ENCODE measurements at regions not wholly inside any gene's neighbourhood (a gene's known extent, or its start where the extent isn't known, plus 50 kb on each side); places are given as distances from the start of the nearest gene placed in this dataset.

GRCh38 chr10:111600772-111601171 is 523.9 kb downstream of the ADRA2A start:
- Histone ChIP-seq H3K27me3 (ENCODE audit: insufficient read depth) (no peaks in the 10 kb centered on the region), H3F3A (replicated peaks; ENCODE audit: low read depth) (no peaks in the 10 kb centered on the region), H4K20me1 (replicated peaks; ENCODE audit: insufficient read depth) (no peaks in the 10 kb centered on the region), H3K4me3 (no peak overlapping the region), H3K4me1 (ENCODE audit: insufficient read depth) (no peaks in the 10 kb centered on the region), H3K9me2 (ENCODE audit: insufficient read depth) (no peaks in the 10 kb centered on the region; the same call in 1 of the 2 replicates), H2AFZ (no peak overlapping the region), H3K36me3 (ENCODE audit: insufficient read depth) (no peaks in the 10 kb centered on the region), H3K27ac (ENCODE audit: low read depth) (no peak overlapping the region), H3K79me2 (replicated peaks; ENCODE audit: insufficient read depth) (no peaks in the 10 kb centered on the region), H3K4me2 (no peak overlapping the region)
- TF ChIP-seq EZH2phosphoT487 (IDR thresholded peaks at IDR 0.05; ENCODE audit: unreplicated experiment) (no peak), CTCF (conservative IDR thresholded peaks at IDR 0.05; ENCODE audit: low read depth in 2 of 2) (no peak), CREB1 (CRISPR knock-in tag; IDR thresholded peaks at IDR 0.05; ENCODE audit: low read depth) (no peak), ZNF114 (CRISPR knock-in tag; IDR thresholded peaks at IDR 0.05) (no peak), REST (IDR thresholded peaks at IDR 0.05; ENCODE audit: unreplicated experiment) (no peak), ETS1 (IDR thresholded peaks at IDR 0.05) (no peak), POLR2AphosphoS5 (IDR thresholded peaks at IDR 0.05; ENCODE audit: low read depth) (no peak), STAT1 (IDR thresholded peaks at IDR 0.05; ENCODE audit: unreplicated experiment) (no peak), JUNB (IDR thresholded peaks at IDR 0.05; ENCODE audit: unreplicated experiment) (no peak), ZNF331 (CRISPR knock-in tag; IDR thresholded peaks at IDR 0.05; ENCODE audit: low read depth) (no peak), ZNF462 (CRISPR knock-in tag; IDR thresholded peaks at IDR 0.05) (no peak), EZH2 (IDR thresholded peaks at IDR 0.05; ENCODE audit: low read depth, unreplicated experiment) (no peak), NANOG (IDR thresholded peaks at IDR 0.05; ENCODE audit: borderline replicate concordance) (no peak)
- peak; percentile 4 for DNase-seq (ENCODE audit: low spot score)
- Mint-ChIP-seq H3K27ac (no peak overlapping the region), H3K9me3 (no peaks in the 10 kb centered on the region; the same call in 1 of the 3 replicates), H3K36me3 (ENCODE audit: low read depth) (no peaks in the 10 kb centered on the region), H3K4me1 (peaks cover 6% of the 10 kb centered on the region), H3K4me3 (no peak overlapping the region), H3K27me3 (ENCODE audit: insufficient read depth, low read depth, poor library complexity) (no peaks in the 10 kb centered on the region)
- peak; percentile 35; the same call in 1 of the 3 replicates for ATAC-seq
